HS-27A (cell line): ENCODE measurements at regions not wholly inside any gene's neighbourhood (a gene's known extent, or its start where the extent isn't known, plus 50 kb on each side); places are given as distances from the start of the nearest gene placed in this dataset.
A peak's percentile ranks its signal among the peaks of the same experiment; 100 is the strongest.
"Not testable (repeated sequence)": the region's sequence is repeated elsewhere in the genome, so short reads cannot be mapped to it uniquely, and the experiment has no call there.

ENCODE experiments used
- DNase-seq: peaks from one replicate; pipeline ENCODE4 v3.0.0-alpha.2; 2012; ENCODE audit warnings: low read depth, missing footprints

DNA sequence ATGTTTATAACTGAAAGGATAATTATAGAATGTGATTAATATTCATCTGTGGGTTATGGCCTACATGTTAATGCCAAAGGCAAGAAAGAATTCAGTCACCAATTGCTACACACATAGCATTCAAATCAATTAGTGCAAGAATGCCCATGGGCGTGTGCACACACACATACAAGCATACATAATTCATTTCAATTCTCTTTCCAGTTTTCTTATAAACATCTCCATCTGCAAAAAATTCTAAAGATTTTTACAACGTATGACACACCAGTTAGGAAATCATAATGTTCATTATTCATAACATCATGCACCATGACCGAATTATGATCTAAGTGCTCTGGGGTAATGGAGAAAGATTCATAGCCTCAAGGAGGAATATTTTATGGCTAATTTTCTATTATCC lies 111.0 kb upstream of the ADTRP start:
- DNase-seq: no peak

GRCh38 chr6:11888727-11889126 lies 110.1 kb upstream of the ADTRP start:
- no peak for DNase-seq

DNA sequence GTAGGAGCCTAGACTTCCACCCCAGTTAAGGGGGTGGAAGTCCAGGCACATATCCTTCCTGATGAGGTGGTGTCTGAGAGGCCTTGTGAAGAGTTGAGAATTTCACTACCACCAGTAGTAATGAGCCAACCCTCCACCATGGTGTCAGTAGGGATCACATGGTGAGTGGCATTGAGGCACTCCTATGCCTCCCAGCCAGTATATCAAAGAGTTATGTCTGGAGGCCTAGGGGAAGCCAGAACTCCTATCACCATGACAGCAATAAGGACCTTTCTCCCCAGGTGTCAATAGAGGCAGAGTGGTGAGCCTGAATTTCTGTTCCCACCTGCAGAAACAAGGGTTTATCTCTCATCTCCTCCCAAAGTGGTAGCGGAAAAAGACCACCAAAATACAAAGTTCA lies 106.6 kb upstream of the ADTRP start:
- no peak for DNase-seq

DNA sequence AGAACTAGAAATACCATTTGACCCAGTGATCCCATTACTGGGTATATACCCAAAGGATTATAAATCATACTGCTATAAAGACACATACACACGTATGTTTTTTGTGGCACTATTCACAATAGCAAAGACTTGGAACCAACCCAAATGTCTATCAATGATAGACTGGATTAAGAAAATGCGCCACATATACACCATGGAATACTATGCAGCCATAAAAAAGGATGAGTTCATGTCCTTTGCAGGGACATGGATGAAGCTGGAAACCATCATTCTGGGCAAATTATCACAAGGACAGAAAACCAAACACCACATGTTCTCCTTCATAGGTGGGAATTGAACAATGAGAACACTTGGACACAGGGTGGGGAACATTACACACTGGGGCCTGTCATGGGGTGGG lies 104.9 kb upstream of the ADTRP start:
- not testable (repeated sequence) for DNase-seq

DNA sequence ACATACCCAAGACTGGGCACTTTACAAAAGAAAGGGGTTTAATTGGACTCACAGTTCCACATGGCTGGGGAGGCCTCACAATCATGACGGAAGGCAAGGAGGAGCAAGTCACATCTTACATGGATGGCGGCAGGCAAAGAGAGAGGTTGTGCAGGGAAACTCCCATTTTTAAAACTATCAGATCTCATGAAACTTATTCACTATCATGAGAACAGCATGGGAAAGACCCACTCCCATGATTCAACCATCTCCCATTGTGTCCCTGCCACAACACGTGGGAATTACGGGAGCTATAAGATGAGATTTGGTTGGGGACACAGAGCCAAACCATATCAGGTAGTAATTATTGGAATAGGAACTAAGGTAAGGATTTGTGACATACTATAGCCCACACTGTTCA lies 101.6 kb upstream of the ADTRP start:
- not testable (repeated sequence) for DNase-seq

DNA sequence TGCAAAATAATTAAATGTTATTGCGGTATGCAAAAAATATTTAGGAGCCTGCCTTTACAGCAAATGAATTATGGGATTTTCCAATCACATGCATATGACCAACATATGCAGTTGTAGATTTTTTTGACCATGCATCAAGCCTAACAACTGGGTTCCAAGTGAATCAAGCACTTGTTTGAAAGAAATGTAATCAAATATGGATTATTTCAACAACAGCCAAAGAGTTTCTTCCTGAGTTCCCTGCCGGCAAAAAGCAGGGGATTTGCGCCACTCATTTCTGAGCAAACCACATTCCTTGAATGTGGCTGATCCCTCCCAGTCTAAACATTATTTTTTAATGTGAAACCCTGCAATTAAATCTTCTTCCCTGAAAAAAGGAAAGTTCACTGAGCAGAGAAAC lies 100.1 kb upstream of the ADTRP start:
- no peak for DNase-seq

GRCh38 chr6:11878029-11878428 lies 99.4 kb upstream of the ADTRP start:
- DNase-seq: no peak

DNA sequence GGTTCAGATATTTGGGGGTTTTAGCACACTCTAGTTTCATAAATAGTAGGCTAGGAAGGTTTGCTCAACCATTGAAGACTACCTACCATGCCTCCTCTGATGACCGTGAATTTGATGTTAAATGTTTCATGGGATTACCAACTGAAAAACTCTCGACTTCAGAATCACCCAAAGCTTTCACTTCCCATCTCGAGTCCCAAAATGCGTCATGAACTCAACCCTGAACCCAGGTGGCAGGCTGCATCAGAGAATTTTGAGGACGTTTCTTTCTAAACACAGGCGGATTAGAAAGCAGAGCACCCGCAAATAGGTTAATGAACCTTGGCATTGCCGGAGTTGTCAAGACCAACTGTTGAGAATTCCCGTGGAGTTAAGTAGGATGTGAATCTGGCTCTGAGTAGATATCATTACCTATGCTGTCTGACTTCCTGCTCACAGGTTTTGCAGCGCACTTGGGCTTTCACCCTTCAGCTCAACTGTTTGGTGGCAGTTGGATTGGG lies 98.4 kb upstream of the ADTRP start:
- DNase-seq: no peak

- no peak for DNase-seq
These were observed 96.9 kb upstream of the ADTRP start for GRCh38 chr6:11875325-11876109.

DNA sequence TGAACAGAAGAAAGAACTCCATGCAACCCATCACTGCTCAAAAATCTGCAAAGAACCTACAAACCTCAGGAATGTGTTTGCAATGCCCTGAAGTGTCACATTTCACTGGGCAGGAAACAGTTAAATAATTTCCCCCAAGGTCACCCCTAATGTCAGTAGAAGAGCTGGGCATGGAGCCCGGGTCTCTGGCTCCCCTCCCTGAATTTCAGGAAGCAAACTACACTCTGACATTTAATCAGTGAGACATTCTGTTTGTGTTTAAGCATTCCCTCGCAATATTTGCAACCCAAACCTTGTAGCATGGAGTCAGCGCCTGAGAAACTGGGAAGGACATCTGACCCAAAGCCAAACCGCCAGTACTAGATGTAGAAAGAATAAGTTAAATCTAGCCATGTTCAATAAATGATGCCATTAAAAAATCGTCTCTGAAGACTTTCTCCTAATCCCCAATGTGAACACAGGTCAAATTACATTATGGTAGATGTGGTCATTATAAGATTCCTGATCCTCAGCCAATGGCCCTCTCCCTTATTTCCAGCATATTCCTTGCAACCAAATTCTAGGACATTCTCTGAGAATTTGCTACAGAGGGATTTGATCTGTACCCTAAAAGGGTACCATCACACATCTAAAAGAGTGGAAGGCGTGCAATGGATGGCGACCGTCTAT lies 91.2 kb upstream of the ADTRP start:
- peak; percentile 47 for DNase-seq

DNA sequence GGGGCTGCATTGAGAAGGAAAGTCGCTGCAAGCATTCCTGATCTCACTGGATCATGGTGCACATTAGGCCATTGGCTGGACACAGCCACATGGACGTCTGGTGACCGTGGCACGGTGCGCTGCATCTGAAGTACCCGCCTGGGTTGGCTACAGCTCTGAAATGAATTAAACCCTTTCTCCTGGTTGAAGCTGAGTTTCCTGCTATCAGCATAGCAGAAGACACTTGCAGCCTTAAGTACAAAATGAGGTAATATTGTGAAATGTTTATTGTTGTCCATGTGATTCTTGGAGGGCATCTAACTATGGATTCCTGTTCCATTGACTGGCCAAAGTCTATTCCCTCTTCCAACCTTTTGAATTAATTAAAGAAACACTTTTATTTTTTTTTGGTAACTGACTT lies 89.8 kb upstream of the ADTRP start:
- no peak for DNase-seq

- peak; percentile 20 for DNase-seq
These were observed 87.2 kb upstream of the ADTRP start for GRCh38 chr6:11865680-11866300.

- no peak for DNase-seq
These were observed 79.8 kb upstream of the ADTRP start for GRCh38 chr6:11858439-11858838.

- no peak for DNase-seq
These were observed 77.1 kb upstream of the ADTRP start for GRCh38 chr6:11855743-11856142.

DNA sequence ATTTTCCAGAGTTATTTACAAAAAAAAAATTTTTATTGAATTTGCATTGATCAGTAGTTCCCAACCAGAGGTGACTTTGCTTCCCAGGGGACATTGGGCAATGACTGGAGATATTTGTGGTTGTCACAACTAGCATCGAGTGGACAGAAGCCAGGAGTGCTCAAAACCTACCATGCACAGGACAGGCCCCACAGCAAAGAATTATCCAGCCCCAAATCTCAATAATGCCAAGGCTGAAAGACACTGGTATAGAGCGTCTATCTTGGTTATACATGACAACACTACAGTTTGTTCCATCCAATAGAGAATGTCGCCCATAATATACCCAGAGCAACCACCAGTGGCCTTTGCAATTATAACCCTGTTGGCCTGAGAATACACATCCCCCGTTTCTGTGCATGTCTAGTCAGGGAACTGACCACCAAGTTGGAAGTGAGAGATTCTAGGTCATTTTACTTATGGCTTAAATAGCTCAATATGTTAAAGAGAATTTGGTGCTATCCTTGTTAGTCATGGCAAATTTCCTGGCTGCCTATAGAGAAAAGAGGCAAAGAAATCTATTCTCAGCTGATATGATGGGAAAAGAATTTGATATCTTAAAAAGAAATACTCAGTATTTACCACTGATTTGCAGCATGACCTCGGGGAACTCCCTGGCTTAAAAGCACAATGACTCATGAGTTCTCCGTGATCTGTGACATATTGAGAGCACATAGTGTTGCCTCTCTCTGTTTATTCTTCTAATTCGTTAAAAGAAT lies 76.0 kb upstream of the ADTRP start:
- peak; percentile 61 for DNase-seq

DNA sequence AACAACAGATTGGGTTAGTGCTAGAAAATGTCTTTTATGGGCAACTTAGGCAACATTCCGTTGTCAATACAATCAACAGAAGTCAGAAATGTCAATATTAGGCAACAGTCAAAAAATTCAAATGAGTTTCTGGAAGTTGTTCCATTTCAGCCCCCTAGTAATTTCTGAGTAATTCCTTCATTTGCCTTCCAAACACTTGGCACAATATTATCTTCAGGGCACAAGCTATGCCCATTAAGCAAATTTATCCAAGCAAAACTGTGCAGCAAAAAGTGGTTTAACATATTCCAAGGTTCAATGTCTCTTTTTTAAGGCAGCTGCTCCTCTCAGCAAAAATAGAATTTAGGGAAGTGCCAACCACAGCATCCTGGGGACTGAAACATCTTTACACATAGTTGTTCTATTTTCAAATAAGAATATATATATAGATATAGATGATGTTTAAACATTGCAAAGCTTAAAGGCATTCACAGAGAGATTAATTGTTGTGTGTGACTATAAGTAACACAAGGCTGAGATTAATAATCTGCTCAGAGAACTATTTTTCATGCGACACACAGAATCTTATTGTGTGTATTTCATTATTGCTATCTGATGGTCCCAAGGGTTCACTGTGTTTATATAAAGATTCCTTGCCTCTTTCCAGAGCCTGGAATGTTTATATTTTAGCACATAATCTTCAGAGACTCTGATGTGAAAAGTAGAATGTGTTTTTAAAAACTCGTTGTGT lies 75.2 kb upstream of the ADTRP start:
- no peak for DNase-seq

DNA sequence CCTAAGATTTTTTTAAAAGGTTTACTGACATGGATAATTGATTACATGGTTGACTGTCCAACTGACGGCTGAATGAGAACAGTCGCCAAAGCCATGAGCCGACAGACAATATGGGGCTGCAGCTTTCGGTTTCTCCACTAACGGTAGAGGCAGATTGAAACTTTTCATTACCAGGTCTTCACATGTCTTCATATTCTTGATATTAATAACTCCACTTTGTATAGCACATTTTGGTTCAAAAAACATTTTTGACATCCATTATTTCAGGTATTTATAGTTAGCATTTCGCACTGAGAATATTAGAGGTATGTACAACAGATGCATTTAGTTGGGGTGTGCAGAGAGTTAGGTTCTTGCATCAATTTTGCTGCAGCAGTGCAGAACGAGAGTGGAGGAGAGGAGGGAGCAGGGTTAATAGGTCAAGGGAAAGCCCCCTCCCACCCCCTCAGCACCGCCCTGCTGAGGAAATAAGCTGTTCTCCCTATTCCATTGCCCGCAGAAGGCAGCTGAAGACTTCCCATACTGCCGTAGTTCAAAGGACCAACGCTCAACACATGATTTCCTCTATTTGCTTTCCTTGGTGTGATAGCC lies 73.6 kb upstream of the ADTRP start:
- no peak for DNase-seq

GRCh38 chr6:11851387-11851786 lies 72.8 kb upstream of the ADTRP start:
- DNase-seq: peak; percentile 81

GRCh38 chr6:11848852-11849731 lies 70.5 kb upstream of the ADTRP start:
- peak; percentile 20 for DNase-seq

GRCh38 chr6:11848346-11848651 lies 69.7 kb upstream of the ADTRP start:
- no peak for DNase-seq
